ENCODE measurements at regions not wholly inside any gene's neighbourhood (a gene's known extent, or its start where the extent isn't known, plus 50 kb on each side); places are given as distances from the start of the nearest gene placed in this dataset.
A peak's percentile ranks its signal among the peaks of the same experiment; 100 is the strongest.

- DNase-seq, result no peak
Observed at GRCh38 chr2:220419647-220420046, 792.2 kb downstream of the SLC4A3 start.

- no peak for DNase-seq
Observed at GRCh38 chr2:220420820-220421219, 793.4 kb downstream of the SLC4A3 start.

DNA sequence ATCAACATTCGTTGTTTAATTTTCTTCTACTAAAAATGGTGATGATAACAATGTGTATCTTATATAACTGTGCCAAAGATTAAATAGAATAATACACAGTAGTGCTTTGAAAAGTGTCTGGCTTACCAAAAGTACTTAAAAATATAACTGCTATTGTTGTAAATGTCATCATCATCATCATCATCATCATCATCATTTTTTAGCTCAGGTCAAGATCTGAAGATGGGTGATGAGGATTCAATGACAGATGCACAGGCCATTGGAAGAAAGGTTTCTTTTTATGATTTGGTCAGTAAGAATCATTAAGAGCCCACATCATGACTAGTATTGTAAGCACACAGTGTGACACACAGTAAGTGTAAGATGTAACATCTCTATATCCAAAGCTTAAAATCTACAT, 795.2 kb downstream of the SLC4A3 start:
- DNase-seq, result no peak

- DNase-seq, result no peak
Observed at GRCh38 chr2:220424561-220424960, 797.1 kb downstream of the SLC4A3 start.

GRCh38 chr2:220432645-220433044, 805.2 kb downstream of the SLC4A3 start:
- DNase-seq, result no peak

- DNase-seq, result no peak
Observed at GRCh38 chr2:220433131-220433530, 805.7 kb downstream of the SLC4A3 start.

GRCh38 chr2:220434385-220434784, 807.0 kb downstream of the SLC4A3 start:
- DNase-seq, result no peak

DNA sequence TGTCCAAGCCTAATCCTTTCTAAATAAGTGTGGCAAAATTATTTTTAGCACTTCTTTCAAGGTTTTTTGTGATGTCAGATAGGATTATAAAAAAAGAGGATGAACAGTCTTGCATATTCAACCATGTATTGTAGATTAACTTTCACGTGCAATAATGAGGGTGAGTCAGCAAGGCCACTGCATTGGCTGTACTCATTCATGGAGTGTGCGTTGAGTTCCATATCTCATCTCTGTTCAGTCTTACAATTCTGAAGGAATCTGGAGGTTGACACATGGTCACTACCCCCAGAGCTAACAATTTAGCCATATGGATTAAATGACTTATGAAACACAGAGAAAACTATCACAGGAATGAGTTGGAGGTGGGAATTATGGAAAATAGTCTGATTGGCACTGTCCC, 810.5 kb downstream of the SLC4A3 start:
- no peak for DNase-seq

- no peak for DNase-seq
Observed at GRCh38 chr2:220440731-220441130, 813.3 kb downstream of the SLC4A3 start.

DNA sequence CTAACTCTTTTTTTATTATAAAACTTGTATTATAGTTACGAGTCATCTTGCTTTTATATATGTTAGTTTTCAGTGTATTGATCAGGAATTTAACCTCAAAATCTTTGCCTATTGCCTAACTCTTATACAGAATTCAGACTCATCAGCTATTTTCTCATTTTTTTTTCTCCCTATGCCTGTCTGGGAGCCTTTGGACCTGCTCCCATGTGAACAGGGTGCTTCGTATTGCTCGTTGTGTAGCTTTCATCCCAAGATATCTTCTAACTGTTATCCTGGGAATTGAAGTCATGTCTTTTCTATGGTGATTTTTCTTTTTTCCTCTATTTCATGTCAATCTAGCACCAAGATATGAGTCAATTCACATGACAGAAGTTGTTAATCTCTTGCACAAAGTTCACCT, 814.0 kb downstream of the SLC4A3 start:
- DNase-seq, result no peak

- DNase-seq, result no peak
Observed at GRCh38 chr2:220442012-220442411, 814.6 kb downstream of the SLC4A3 start.

GRCh38 chr2:220445429-220446105, 818.1 kb downstream of the SLC4A3 start:
- no peak for DNase-seq

GRCh38 chr2:220446106-220446712, 818.8 kb downstream of the SLC4A3 start:
- no peak for DNase-seq

DNA sequence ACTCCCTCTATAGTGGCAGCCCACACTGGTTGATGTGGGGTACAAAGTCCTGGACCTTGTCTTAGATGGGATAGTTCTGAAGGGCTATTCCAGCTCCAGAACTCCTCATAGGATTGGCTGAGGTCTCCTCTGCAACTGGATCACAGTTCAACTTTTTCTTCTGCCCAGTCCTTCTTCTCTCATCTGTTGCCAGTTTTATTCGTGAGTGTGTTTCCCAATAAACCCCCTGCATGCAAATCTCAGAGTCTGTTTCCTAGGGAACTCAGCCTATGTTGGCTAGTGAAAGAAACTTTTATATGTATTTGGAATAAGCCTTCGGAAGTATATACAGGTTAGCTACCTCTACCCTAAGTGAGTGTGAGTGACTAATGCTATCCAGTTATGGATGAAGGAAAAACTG, 823.4 kb downstream of the SLC4A3 start:
- DNase-seq, result no peak

- DNase-seq, result no peak
Observed at GRCh38 chr2:220451438-220451837, 824.0 kb downstream of the SLC4A3 start.

DNA sequence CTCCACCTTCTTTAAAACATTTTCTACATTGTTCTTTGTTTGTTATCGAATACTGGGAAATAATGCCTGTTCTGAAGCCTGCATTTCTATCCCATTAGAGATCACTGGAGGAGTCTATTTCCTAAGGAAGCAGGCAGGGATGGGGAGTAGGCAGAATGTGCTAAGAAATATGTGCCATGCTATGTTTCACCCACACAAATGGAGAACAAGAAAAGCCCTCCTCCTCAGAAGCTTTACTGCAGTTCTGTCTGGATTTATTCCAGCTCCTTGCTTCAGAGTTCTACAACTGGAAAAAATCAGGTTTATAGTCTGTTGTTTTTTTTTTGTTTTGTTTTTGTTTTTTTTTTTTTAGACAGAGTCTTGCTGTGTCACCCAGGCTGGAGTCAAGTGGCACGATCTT, 825.1 kb downstream of the SLC4A3 start:
- peak in 1 of 51 donors; percentile 1 for DNase-seq

GRCh38 chr2:220455351-220455990, 828.0 kb downstream of the SLC4A3 start:
- DNase-seq, result peak in 1 of 51 donors; percentile 12

DNA sequence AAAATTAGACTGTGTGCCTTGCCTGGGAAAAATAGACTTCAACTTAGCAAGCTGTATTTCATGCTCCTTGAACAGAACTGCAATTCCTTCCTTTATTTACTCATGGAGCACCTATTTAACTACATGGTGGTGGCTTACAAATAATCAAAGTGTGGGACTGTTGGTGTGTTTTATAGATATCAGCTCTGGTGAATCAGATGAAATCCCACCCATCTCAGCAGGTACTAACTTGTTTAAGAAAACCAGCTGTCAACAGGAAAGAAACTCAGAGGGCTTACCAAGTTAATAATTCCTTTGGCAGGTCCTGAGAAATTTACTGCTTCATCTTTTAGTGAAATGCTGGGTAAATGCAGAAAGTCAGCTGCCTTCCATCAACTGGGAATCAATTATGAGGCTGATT, 830.6 kb downstream of the SLC4A3 start:
- DNase-seq, result no peak

- no peak for DNase-seq
Observed at GRCh38 chr2:220460257-220460985, 833.0 kb downstream of the SLC4A3 start.

DNA sequence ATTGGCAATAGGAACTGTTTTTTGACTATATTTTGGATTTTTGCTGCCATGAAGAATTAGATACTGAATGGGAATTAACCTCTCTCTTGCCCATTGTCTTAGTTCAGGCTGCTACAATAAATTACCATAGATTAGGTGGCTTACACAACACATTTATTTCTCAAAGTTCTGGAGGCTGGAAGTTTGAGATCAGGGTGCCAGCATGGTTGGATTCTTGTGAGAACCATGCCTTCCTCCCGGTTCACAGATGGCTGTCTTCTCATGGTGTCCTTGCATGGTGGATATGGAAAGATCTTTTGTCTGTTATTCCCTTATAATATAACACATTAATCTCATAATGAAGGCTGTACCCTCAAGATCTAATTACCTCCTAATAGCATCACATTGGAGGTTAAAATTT, 836.4 kb downstream of the SLC4A3 start:
- DNase-seq, result no peak

GRCh38 chr2:220465700-220466099, 838.3 kb downstream of the SLC4A3 start:
- DNase-seq, result no peak

GRCh38 chr2:220466251-220466691, 838.8 kb downstream of the SLC4A3 start:
- DNase-seq, result no peak

All from hypothalamus (tissue), 51 donors.